Endothelial cell (in vitro differentiated cells): ENCODE measurements at regions not wholly inside any gene's neighbourhood (a gene's known extent, or its start where the extent isn't known, plus 50 kb on each side); places are given as distances from the start of the nearest gene placed in this dataset.

Experiments
- DNase-seq: peaks from one replicate; pipeline ENCODE4 v3.0.0; 2021; ENCODE audit warnings: low spot score
- H3K27ac Mint-ChIP-seq: one replicate; pipeline ENCODE4 v1.8.0; 2021; ENCODE audit warnings: mixed read lengths, inconsistent platforms; ENCODE audit not compliant: unreplicated experiment
- H3K27me3 Mint-ChIP-seq: one replicate; pipeline ENCODE4 v1.8.0; 2021; ENCODE audit warnings: mild to moderate bottlenecking, moderate library complexity, mixed read lengths, inconsistent platforms; ENCODE audit not compliant: unreplicated experiment
- H3K36me3 Mint-ChIP-seq: one replicate; pipeline ENCODE4 v1.8.0; 2021; ENCODE audit warnings: mild to moderate bottlenecking, low read depth, mixed read lengths, inconsistent platforms; ENCODE audit not compliant: unreplicated experiment
- H3K4me1 Mint-ChIP-seq: one replicate; pipeline ENCODE4 v1.8.0; 2021; ENCODE audit warnings: mild to moderate bottlenecking, mixed read lengths, inconsistent platforms; ENCODE audit not compliant: unreplicated experiment
- H3K4me3 Mint-ChIP-seq: one replicate; pipeline ENCODE4 v1.8.0; 2021; ENCODE audit warnings: mild to moderate bottlenecking, mixed read lengths, inconsistent platforms; ENCODE audit not compliant: unreplicated experiment
- H3K9me3 Mint-ChIP-seq: one replicate; pipeline ENCODE4 v1.8.0; 2021; ENCODE audit warnings: mixed read lengths, inconsistent platforms; ENCODE audit not compliant: unreplicated experiment
- CTCF ChIP-seq: fragments of 200-600 bp; sonication (generic); IDR thresholded peaks from one replicate; pipeline ENCODE4 v1.5.0; 2021; ENCODE audit warnings: antibody characterized with exemption; ENCODE audit not compliant: unreplicated experiment

GRCh38 chr18:46302528-46303485 lies 198.6 kb downstream of the HAUS1 start:
- H3K27me3 Mint-ChIP-seq = no peaks in the 10 kb centered on the region
- H3K9me3 Mint-ChIP-seq = peaks cover 4% of the 10 kb centered on the region
- no peak for TF ChIP-seq CTCF
- H3K27ac Mint-ChIP-seq = no peak overlapping the region
- no peak overlapping the region for H3K4me3 Mint-ChIP-seq
- peaks cover 3% of the 10 kb centered on the region for H3K36me3 Mint-ChIP-seq
- no peak for DNase-seq
- peaks cover 8% of the 10 kb centered on the region for H3K4me1 Mint-ChIP-seq

DNA sequence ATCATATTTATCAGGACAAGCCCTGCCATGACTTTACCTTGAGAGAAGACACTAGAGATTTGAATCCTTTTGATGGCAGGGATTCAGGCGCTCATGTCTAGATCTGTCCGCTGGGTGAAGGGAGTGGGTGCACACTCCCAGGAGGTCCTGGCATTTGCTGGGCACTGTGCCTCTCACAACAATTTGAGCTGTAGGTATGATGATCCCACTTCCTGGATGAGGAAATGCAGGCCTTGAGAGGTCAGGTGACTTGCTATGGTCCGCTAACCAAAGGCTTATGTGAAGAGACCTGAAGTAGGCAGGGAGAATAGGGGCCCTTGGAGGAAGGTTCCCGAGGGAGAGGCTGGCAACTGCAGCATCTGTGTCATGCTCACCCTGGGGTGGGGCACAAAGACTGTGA lies 206.1 kb downstream of the HAUS1 start:
- no peak overlapping the region for H3K27ac Mint-ChIP-seq
- peaks cover 4% of the 10 kb centered on the region for H3K9me3 Mint-ChIP-seq
- H3K36me3 Mint-ChIP-seq = no peaks in the 10 kb centered on the region
- peaks cover 12% of the 10 kb centered on the region for H3K4me1 Mint-ChIP-seq
- DNase-seq = no peak
- TF ChIP-seq CTCF = no peak
- no peak overlapping the region for H3K4me3 Mint-ChIP-seq
- H3K27me3 Mint-ChIP-seq = peaks cover 4% of the 10 kb centered on the region

DNA sequence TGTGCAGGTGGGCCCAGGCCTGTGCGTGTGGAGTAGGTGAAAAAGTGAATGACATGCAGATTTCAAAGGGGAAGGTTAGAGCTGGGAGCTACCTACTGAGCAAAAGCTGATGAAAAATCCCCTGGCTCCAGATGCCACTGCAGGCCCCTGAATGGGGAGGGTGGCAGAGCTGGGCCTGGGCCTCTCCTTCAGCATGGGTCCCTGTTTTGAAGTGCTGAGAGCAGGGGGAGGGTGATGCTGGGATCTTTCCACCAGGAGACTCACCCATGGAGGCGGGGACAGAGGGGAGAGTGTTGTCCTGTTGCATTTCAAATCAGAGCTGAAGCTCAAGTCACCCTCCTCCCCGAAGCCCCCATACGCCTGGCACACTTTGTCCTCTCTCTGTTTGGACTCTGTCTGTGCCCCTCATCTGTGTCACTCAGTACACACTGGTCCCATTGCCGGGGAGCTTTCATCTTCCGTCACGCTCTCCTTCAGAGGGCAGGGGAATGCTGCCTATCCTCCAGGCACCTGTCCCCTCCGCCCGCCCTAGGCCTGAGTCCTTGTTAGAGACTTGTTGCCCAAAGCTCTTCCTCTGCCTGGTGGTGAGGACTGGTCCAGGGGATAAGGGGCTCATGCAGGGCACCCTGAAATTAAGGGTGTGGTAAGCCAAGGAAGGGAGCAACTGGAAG lies 206.6 kb downstream of the HAUS1 start:
- TF ChIP-seq CTCF = no peak
- peak overlapping the region; percentile 19 for H3K4me3 Mint-ChIP-seq
- H3K36me3 Mint-ChIP-seq = no peaks in the 10 kb centered on the region
- peak overlapping the region; percentile 7 for H3K27ac Mint-ChIP-seq
- DNase-seq = no peak
- H3K9me3 Mint-ChIP-seq = peaks cover 4% of the 10 kb centered on the region
- peaks cover 4% of the 10 kb centered on the region for H3K27me3 Mint-ChIP-seq
- peaks cover 12% of the 10 kb centered on the region for H3K4me1 Mint-ChIP-seq

- DNase-seq = no peak
- no peak for TF ChIP-seq CTCF
- Mint-ChIP-seq H3K27me3 (peaks cover 5% of the 10 kb centered on the region), H3K4me1 (peaks cover 12% of the 10 kb centered on the region), H3K4me3 (no peak overlapping the region), H3K27ac (no peak overlapping the region), H3K9me3 (peaks cover 4% of the 10 kb centered on the region), H3K36me3 (no peaks in the 10 kb centered on the region)
These were observed 207.3 kb downstream of the HAUS1 start for GRCh38 chr18:46311491-46311890.

- Mint-ChIP-seq H3K4me3 (no peak overlapping the region), H3K9me3 (peaks cover 4% of the 10 kb centered on the region), H3K4me1 (peaks cover 12% of the 10 kb centered on the region), H3K36me3 (no peaks in the 10 kb centered on the region), H3K27ac (no peak overlapping the region), H3K27me3 (peaks cover 6% of the 10 kb centered on the region)
- no peak for DNase-seq
- no peak for TF ChIP-seq CTCF
These were observed 208.0 kb downstream of the HAUS1 start for GRCh38 chr18:46312221-46312620.
